Activated CD4-positive, alpha-beta T cell treated with anti-CD3 and anti-CD28 coated beads, Interleukin-2, amount 50 U/mL, for 48 hours (primary cell): ENCODE measurements at regions not wholly inside any gene's neighbourhood (a gene's known extent, or its start where the extent isn't known, plus 50 kb on each side); places are given as distances from the start of the nearest gene placed in this dataset.
"Not testable (repeated sequence)": the region's sequence is repeated elsewhere in the genome, so short reads cannot be mapped to it uniquely, and the experiment has no call there.

Source experiments
- DNase-seq, 2 experiments: peaks; one replicate each; pipeline ENCODE4 v3.0.0-alpha.2; 2020

GRCh38 chr5:83889971-83890745 lies 169.5 kb upstream of the HAPLN1 start:
- DNase-seq = no peak

DNA sequence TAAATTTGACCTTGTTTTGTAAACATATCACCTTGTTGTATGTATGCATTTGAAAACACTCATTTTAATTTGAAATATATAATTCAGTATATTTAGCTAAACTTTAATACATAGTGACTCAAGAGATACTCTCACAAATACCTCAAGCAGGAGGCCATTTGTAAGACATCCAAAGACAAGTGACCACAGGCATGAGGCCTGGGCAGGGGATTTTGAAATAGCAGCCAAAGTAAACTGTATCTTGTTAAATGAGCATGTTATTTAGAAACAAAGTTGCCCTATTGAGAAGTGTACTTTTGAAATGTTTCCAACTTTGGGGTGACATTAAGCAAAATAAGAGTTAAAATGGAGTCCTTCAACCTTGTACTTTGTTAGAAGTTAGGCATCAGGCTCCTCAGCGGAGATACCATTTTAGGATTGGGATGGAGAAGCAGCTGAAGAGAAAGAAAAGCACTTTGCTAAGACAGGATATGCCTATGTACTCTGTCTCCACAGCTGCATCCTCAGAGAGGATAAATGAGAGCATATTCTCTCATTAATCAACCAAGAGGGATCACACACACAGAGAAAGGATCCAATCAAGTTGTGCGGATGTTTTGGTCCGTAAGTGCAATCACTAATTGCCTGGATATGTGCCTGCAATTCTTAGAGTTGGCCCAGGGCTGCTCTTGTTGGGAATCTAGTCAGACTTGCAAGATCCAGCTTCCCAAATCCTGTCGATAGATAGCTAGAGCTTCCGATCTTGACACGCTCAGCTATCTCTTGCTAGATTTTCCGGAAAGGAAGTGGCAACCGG lies 157.5 kb upstream of the HAPLN1 start:
- DNase-seq = no peak

DNA sequence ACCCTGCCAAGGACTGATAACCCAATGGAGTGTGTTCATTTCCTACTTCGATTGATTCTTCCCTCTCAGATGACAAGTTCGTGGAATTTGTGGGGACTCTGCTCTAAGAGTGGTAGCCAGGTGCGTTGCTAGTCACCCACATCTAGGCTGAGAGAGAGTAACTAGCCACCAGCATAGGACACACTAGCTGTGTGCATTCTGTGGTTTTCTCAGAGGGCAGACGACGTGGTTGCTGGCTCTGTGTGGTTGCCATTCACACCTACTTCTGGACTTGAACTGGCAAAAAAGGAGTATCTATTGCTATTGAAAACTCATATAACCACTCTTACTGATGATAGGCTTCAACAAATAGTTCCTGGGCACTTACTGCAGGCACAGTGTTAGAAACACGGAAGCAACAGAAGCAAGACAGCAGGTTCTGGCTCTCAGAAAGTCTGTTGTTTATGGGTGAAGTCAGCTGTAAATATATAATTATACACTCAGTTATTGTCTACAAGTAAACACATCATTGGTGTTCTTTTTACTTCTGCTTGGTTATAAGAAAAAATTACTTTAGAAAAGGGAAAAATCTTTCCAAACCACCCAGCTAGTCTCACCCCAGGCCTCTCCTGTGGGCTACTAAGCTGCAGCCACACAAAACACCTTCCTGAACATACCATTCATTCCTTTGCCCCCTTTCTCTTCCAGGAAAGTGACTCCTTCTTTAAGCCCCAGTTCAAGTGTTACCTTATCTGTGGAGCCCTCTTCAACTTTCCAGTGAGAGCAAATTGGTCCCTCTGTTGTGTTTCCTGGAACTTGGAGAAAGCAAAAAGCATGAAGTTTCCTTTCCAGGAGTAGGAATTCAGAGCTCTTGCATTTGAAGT lies 151.1 kb upstream of the HAPLN1 start:
- DNase-seq = no peak

GRCh38 chr5:83866181-83866580 lies 145.5 kb upstream of the HAPLN1 start:
- DNase-seq = no peak

- DNase-seq = no peak
These were observed 144.9 kb upstream of the HAPLN1 start for GRCh38 chr5:83865579-83865978.

- DNase-seq = no peak
These were observed 144.0 kb upstream of the HAPLN1 start for GRCh38 chr5:83864652-83865051.

DNA sequence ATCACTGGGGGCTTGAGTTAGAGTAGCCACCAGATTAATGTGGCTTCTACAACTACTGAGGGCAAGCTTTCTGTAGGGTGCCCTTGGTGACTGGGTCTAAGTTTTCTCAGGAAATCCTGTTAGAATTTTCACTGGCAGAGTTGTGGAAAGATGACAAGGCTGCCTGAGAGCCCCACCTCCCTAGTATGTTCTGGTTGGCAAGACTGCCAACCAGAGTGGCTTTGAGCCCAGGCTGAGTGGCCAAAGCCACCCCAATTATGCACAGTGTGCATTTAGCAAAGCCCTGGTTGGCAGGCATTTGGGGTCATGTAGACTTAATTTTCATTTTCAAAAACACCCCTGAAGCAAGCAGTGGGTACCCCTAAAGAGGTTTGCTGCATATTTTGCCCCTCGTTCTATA lies 136.7 kb upstream of the HAPLN1 start:
- no peak for DNase-seq

DNA sequence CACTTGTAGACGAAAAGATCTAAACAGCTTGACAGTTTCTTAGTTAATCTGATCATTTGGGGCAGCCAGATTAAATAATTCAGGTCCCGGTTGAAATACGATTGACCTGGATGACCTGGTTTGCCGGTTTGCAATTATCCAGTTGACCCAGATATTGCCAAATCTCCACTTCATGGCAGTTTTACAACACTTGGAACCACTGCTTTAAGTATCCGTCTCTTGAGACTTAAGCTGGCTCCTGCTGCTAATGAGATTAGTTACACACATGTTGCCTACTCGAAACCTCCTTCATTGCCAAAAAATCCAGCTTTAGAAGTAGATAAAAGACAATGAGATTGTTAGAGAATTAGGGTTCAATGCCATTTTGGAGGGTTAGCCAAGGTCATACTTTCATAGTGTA lies 136.2 kb upstream of the HAPLN1 start:
- no peak for DNase-seq

DNA sequence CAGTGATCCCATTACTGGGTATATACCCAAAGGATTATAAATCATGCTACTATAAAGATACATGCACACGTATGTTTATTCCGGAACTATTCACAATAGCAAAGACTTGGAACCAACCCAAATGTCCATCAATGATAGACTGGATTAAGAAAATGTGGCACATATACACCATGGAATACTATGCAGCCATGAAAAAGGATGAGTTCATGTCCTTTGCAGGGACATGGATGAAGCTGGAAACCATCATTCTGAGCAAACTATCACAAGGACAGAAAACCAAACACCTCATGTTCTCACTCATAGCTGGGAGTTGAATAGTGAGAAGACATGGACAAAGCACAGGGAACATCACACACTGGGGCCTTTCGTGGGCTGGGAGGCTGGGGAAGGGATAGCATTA lies 129.8 kb upstream of the HAPLN1 start:
- not testable (repeated sequence) for DNase-seq

- no peak for DNase-seq
These were observed 128.3 kb upstream of the HAPLN1 start for GRCh38 chr5:83848941-83849340.

GRCh38 chr5:83846624-83847350 lies 126.1 kb upstream of the HAPLN1 start:
- no peak for DNase-seq

GRCh38 chr5:83844449-83845068 lies 123.9 kb upstream of the HAPLN1 start:
- peak in 1 of 2 experiments; percentile 6 for DNase-seq

DNA sequence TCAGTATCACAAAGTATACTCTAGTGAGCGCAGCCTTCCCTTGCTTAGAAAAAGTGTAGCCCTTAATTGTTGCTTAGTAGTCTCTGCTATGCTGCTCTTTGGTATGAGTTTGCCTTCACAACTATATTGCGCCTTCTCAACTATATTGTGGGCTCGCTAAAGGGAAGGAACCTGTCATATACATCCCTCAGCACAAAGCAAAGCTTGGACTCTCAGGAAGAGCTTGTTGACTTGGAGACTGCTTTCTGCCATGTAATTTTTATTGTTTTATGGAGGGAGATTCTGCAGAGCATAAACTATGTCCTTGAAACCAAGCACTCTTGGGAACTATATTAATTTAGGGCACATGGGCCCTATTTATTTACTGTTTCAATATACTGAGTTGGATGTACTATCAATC lies 119.1 kb upstream of the HAPLN1 start:
- no peak for DNase-seq

DNA sequence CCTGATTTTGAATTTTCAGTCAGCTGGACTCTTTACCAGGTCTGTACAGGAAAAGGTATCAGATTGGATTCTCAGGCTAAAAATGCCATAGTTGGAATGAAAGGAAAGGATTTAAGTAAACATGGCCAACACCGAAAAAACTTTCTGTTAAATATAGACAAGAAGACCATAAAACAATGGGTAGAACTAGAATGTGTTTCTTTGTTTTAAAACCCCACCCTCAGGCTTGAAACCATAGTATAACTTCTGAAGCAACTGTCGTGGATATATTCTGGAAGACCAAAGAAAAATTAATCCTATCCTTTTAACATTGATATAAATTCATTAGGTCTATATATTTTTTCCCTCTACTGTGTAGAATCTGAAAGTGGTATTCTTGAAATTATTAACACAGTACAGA lies 118.6 kb upstream of the HAPLN1 start:
- no peak for DNase-seq

GRCh38 chr5:83837265-83837907 lies 116.7 kb upstream of the HAPLN1 start:
- DNase-seq = no peak

GRCh38 chr5:83834306-83834705 lies 113.7 kb upstream of the HAPLN1 start:
- DNase-seq = no peak

DNA sequence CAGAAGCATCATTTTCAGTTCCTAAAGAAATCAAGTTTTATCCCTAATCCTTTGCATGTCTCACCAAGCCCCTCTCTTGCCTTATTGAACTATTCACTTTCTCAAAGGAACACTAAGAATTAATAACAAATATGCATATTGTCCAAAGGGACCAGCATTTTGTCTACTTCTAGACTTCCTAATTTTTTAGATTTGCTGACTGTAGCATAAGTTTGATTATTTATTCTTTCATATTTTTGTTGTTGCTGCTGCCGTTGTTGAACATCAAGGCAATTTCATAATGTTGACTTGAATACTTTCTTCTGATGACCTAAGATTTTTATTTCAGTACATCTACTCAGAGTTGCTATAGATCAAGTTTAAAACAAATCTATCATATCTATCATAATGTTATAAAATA lies 111.2 kb upstream of the HAPLN1 start:
- DNase-seq = no peak

DNA sequence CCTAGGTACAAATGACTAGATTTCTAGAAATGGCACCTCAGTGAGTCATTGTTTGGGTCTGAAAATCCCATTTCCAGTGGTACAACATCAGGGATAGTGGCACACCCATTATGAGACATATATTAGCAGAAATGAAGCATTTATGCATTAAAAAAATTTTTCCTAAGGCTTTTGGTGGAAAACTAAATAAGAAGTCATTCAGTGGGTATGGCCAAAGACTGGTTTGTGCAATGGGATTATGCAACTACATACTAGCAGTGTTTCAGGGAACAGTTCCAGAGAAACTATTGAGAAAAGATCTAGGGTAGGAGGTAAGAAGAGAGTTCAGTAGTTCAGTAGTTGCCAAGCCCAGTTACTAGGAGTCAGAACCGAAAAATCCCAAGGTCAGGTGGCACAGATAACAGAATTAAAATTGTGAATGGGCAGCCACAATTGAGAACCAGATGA lies 106.5 kb upstream of the HAPLN1 start:
- DNase-seq = no peak

DNA sequence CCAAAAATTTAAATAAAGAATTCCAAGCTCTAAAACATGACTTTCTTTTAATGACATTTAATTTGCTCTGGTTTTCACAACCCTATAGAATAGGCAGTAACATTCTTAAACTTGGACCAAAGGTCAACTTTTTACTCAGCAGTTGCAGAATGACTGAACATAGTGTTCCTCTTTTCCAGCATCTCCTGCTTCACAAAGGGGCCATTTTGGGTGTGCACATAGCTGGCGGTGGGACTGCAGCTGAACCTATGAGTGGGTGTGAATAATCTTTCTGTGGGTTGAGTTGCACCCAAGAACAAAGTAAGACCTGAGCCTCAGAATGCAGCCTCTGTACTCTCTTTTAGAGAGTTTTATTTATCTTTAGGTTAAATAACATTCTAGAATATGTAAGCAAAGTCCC lies 96.9 kb upstream of the HAPLN1 start:
- DNase-seq = no peak

- DNase-seq = no peak
These were observed 95.0 kb upstream of the HAPLN1 start for GRCh38 chr5:83815661-83816060.

DNA sequence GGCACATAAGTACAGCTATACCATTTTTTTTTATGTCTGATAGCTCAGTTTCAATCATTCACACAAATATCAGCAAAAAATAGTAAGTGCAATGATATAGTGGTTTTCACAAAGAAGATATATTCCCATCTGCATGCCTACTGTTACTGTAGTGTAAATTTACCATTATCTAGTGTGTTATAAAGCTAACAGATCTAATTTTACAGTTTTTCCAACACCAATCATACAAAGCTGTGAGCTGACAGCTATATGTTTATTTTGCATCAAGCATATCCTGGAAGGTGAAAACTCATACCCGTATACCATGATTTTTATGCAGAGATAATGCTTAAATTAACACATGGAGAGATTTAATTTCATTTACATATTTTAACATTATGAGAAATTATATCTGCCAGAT lies 89.9 kb upstream of the HAPLN1 start:
- DNase-seq = no peak

DNA sequence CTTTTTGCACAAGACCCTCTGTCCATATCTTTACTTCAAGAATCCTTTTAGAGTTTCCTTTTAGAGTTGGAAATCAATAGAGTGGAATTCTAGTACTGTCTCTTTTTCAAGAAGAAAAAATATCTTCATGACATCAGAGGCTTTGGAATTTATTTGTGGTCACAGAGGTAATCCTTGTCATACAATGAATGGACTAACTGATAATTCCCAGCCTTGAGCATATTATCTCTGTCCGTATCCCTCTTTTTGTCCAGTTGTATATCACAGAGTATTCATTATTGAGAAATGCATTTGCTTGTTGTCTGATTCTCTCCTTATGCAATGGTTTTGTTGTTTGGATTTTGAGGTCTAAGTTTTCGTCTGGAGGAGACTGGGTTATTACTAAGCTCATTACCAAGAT lies 82.0 kb upstream of the HAPLN1 start:
- no peak for DNase-seq
